ENCODE measurements at regions not wholly inside any gene's neighbourhood (a gene's known extent, or its start where the extent isn't known, plus 50 kb on each side); places are given as distances from the start of the nearest gene placed in this dataset.

DNA sequence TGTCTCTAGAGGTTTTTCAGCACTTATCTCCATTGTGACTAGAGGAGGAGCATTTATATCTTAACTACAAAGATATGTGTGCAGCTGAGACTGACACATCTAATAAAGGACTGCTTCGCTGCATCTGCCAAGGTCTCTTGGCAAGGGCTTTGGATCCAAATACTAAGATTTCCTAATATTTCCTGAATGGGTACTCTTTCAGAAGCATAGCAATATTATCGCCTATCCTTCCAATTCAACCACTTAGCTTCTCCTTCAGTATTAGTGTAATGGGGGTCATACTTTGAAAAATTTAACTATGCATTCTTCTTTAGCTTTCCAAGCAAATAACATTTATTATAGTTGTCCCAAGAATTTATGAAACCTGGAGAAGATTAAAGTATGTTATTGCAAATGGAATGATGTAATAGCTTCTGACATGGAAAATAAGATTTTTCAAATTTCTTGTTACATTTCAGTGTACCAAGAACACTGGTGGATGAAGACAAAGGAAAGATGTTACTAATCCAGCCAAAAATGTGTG is 243.0 kb upstream of the PDE3A start:
- Histone ChIP-seq H4K91ac (ENCODE audit: insufficient read depth, low read depth, low read length) (no peak overlapping the region), H4K5ac (ENCODE audit: low read depth, low read length) (no peak overlapping the region), H2BK120ac (ENCODE audit: low read depth, low read length) (no peak overlapping the region), H3K4me1 (ENCODE audit: control insufficient read depth, insufficient read depth, low read length) (peaks cover 2% of the 10 kb centered on the region; the same call in 1 of the 2 replicates), H3K9me1 (ENCODE audit: insufficient read depth, low read length) (no peaks in the 10 kb centered on the region), H2BK5ac (ENCODE audit: low read depth, low read length, poor library complexity, severe bottlenecking) (no peak overlapping the region), H3K18ac (ENCODE audit: low read depth, low read length) (no peak overlapping the region), H3K14ac (replicated peaks; ENCODE audit: low read depth, low read length) (no peak overlapping the region), H3K56ac (ENCODE audit: extremely low read depth, insufficient read depth, low read length) (no peak overlapping the region), H2BK20ac (ENCODE audit: low read depth, low read length) (no peak overlapping the region), H3K9me3 (ENCODE audit: control insufficient read depth, insufficient read depth, low read length) (no peaks in the 10 kb centered on the region), H2AK9ac (replicated peaks; ENCODE audit: low read depth, low read length, poor library complexity) (no peak overlapping the region), H3K27ac (ENCODE audit: insufficient read depth, low read length) (no peak overlapping the region), H3K36me3 (ENCODE audit: control insufficient read depth, insufficient read depth, low read length) (no peaks in the 10 kb centered on the region), H3K23ac (ENCODE audit: low read depth, low read length) (no peak overlapping the region), H2AFZ (replicated peaks; ENCODE audit: low read length, poor library complexity) (no peak overlapping the region), H3K4ac (ENCODE audit: low read depth, low read length) (no peak overlapping the region), H3K79me1 (ENCODE audit: low read depth in 1 of 2, low read length in 2 of 2) (no peaks in the 10 kb centered on the region), H4K8ac (ENCODE audit: low read depth in 2 of 2, low read length in 2 of 2) (no peak overlapping the region), H2BK15ac (ENCODE audit: low read depth, low read length) (no peak overlapping the region), H3K27me3 (ENCODE audit: control insufficient read depth, insufficient read depth, low read length) (no peaks in the 10 kb centered on the region), H3K9ac (ENCODE audit: low read depth, low read length) (no peak overlapping the region), H3K4me3 (ENCODE audit: insufficient read depth, low read depth, low read length) (no peak overlapping the region), H4K20me1 (ENCODE audit: insufficient read depth, low read length) (no peaks in the 10 kb centered on the region), H3K4me2 (ENCODE audit: low read depth, low read length) (no peak overlapping the region), H2AK5ac (ENCODE audit: low read depth, low read length) (no peak overlapping the region)
- no CpG with 5 or more reads among the region's 2 CpGs for WGBS, 2 experiments (ENCODE audit: extremely low coverage in 2 of 2, insufficient read length in 1 of 2)
- in situ Hi-C loops (cut with MboI; ENCODE audit: low sequenced_read_pairs): no loop called here
- TF ChIP-seq SMC3 (IDR thresholded peaks at IDR 0.05; ENCODE audit: low read depth, low read length) (no peak), RFX5 (IDR thresholded peaks at IDR 0.05; ENCODE audit: low read depth, low read length) (no peak), RCOR1 (IDR thresholded peaks at IDR 0.05; ENCODE audit: insufficient replicate concordance, low read length) (no peak)
- dilution Hi-C loops (cut with HindIII; ENCODE audit: low sequenced_read_pairs, unreplicated experiment): no loop called here
- ChIA-PET CTCF (no interaction called here), POLR2A (ENCODE audit: unreplicated experiment) (no interaction called here)
- DNase-seq (no peak), ATAC-seq (ENCODE audit: low read depth) (no peak)
- BruUV-seq (replicated peaks): no TSS peak
- intact Hi-C loops (cut with micrococcal nuclease): no loop called here
